ENCODE measurements at regions not wholly inside any gene's neighbourhood (a gene's known extent, or its start where the extent isn't known, plus 50 kb on each side); places are given as distances from the start of the nearest gene placed in this dataset.

GRCh38 chr9:82271106-82271561 lies 282.6 kb downstream of the SPATA31D1 start (continued):
- TF ChIP-seq, protein P1, sequence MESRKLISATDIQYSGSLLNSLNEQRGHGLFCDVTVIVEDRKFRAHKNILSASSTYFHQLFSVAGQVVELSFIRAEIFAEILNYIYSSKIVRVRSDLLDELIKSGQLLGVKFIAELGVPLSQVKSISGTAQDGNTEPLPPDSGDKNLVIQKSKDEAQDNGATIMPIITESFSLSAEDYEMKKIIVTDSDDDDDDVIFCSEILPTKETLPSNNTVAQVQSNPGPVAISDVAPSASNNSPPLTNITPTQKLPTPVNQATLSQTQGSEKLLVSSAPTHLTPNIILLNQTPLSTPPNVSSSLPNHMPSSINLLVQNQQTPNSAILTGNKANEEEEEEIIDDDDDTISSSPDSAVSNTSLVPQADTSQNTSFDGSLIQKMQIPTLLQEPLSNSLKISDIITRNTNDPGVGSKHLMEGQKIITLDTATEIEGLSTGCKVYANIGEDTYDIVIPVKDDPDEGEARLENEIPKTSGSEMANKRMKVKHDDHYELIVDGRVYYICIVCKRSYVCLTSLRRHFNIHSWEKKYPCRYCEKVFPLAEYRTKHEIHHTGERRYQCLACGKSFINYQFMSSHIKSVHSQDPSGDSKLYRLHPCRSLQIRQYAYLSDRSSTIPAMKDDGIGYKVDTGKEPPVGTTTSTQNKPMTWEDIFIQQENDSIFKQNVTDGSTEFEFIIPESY (IDR thresholded peaks at IDR 0.05; ENCODE audit: extremely low read depth, insufficient replicate concordance, low read length): no peak
- TF ChIP-seq FOSL1 (IDR thresholded peaks at IDR 0.05; ENCODE audit: low read depth) (no peak), SRF (IDR thresholded peaks at IDR 0.05; ENCODE audit: low read depth) (no peak), ELF1 (IDR thresholded peaks at IDR 0.05; ENCODE audit: borderline replicate concordance, low read depth) (no peak), CBX3 (IDR thresholded peaks at IDR 0.05; ENCODE audit: low read depth) (no peak), CEBPB (IDR thresholded peaks at IDR 0.05; ENCODE audit: low read depth) (no peak)
- TF ChIP-seq, protein P2, sequence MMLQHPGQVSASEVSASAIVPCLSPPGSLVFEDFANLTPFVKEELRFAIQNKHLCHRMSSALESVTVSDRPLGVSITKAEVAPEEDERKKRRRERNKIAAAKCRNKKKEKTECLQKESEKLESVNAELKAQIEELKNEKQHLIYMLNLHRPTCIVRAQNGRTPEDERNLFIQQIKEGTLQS (IDR thresholded peaks at IDR 0.05): no peak

DNA sequence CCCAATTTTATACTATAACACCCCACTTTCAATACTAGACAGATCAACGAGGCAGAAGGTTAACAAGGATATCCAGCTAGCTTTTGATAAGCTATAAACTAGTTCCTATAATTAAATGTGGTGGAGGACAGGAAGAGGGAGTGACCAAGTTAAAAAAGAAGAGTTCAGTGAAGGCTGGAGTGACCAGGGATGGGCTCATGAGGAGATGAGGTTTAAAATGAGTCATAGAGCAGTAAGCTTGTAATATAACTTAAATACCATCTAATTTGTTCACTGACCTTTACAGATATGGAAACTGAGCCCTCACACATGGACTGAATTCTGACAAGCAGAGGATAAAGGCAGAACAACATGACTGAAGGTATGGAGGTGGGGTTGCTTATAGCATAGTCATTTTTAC lies 284.5 kb downstream of the SPATA31D1 start:
- H3K4me2 ChIP-seq (ENCODE audit: low read length): no peak overlapping the region
- DNase-seq (ENCODE audit: low read depth, low spot score): no peak
- no peaks in the 10 kb centered on the region for H4K20me1 ChIP-seq (ENCODE audit: insufficient read depth)
- no TSS peak for BruUV-seq (replicated peaks)
- intact Hi-C loops (cut with micrococcal nuclease): no loop called here
- H3K9ac ChIP-seq (ENCODE audit: low read length): no peak overlapping the region
- 0 out of 4 replicates have a peak, but pooled peaks cover 0 to 3% of the 10 kb centered on the region in 2 experiments for H3K4me1 ChIP-seq (ENCODE audit: control insufficient read depth in 1 of 2, insufficient read depth in 2 of 2, low read length in 2 of 2)
- no peak overlapping the region for H3K4me3 ChIP-seq (replicated peaks in 1 of 2; ENCODE audit: low read depth in 1 of 2, low read length in 2 of 2)
- H3K27me3 ChIP-seq (ENCODE audit: insufficient read depth, low read length): no peaks in the 10 kb centered on the region
- H3K9me3 ChIP-seq (ENCODE audit: control insufficient read depth in 1 of 2, insufficient read depth in 1 of 2, low read depth in 1 of 2, low read length in 2 of 2): no peaks in the 10 kb centered on the region
- TF ChIP-seq YY1 (IDR thresholded peaks at IDR 0.05; ENCODE audit: extremely low read depth, insufficient replicate concordance, low read depth, low read length) (no peak), POLR2A (IDR thresholded peaks at IDR 0.05; ENCODE audit: borderline replicate concordance, extremely low read depth, insufficient read depth, insufficient read length) (no peak), ELF1 (IDR thresholded peaks at IDR 0.05; ENCODE audit: borderline replicate concordance, low read depth) (no peak), TCF7L2 (IDR thresholded peaks at IDR 0.05; ENCODE audit: borderline replicate concordance, extremely low read depth, insufficient read depth, insufficient read length) (no peak), EZH2phosphoT487 (IDR thresholded peaks at IDR 0.05; ENCODE audit: borderline replicate concordance) (no peak), SP1 (IDR thresholded peaks at IDR 0.05; ENCODE audit: low read depth) (no peak), MAX (IDR thresholded peaks at IDR 0.05) (no peak)
- TF ChIP-seq, protein P3, sequence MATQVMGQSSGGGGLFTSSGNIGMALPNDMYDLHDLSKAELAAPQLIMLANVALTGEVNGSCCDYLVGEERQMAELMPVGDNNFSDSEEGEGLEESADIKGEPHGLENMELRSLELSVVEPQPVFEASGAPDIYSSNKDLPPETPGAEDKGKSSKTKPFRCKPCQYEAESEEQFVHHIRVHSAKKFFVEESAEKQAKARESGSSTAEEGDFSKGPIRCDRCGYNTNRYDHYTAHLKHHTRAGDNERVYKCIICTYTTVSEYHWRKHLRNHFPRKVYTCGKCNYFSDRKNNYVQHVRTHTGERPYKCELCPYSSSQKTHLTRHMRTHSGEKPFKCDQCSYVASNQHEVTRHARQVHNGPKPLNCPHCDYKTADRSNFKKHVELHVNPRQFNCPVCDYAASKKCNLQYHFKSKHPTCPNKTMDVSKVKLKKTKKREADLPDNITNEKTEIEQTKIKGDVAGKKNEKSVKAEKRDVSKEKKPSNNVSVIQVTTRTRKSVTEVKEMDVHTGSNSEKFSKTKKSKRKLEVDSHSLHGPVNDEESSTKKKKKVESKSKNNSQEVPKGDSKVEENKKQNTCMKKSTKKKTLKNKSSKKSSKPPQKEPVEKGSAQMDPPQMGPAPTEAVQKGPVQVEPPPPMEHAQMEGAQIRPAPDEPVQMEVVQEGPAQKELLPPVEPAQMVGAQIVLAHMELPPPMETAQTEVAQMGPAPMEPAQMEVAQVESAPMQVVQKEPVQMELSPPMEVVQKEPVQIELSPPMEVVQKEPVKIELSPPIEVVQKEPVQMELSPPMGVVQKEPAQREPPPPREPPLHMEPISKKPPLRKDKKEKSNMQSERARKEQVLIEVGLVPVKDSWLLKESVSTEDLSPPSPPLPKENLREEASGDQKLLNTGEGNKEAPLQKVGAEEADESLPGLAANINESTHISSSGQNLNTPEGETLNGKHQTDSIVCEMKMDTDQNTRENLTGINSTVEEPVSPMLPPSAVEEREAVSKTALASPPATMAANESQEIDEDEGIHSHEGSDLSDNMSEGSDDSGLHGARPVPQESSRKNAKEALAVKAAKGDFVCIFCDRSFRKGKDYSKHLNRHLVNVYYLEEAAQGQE (IDR thresholded peaks at IDR 0.05; ENCODE audit: low read depth): no peak
- ATAC-seq: no peak
- ChIA-PET CTCF (no interaction called here), RAD21 (ENCODE audit: low non-redundant PET in 1 of 2, low total read pairs in 2 of 2, uncharacterized antibody in 2 of 2, unreplicated experiment in 2 of 2) (no interaction called here), POLR2A (no interaction called here)
- H2AFZ ChIP-seq (ENCODE audit: low read depth, low read length, poor library complexity, severe bottlenecking): no peak overlapping the region
- H3K79me2 ChIP-seq (ENCODE audit: insufficient read depth, low read length): no peaks in the 10 kb centered on the region
- H3K36me3 ChIP-seq (ENCODE audit: control insufficient read depth in 1 of 2, insufficient read depth in 2 of 2, low read length in 2 of 2): no peaks in the 10 kb centered on the region
- H3K27ac ChIP-seq (ENCODE audit: low read depth, low read length): no peak overlapping the region
- no peaks in the 10 kb centered on the region for H3K9me2 ChIP-seq (ENCODE audit: insufficient read depth)
